Suprapubic skin (tissue), 3 donors: ENCODE measurements at regions not wholly inside any gene's neighbourhood (a gene's known extent, or its start where the extent isn't known, plus 50 kb on each side); places are given as distances from the start of the nearest gene placed in this dataset.

Source experiments
- EP300 ChIP-seq: sonication (generic); formaldehyde crosslinking; IDR thresholded peaks from one replicate; pipeline ENCODE4 v1.6.1; 2017; ENCODE audit warnings: antibody characterized with exemption
- TF ChIP-seq, protein P1 (sequence below), 2 donors: fragments of 200-600 bp in 1 of 2; fragments of 450-650 bp in 1 of 2; sonication (generic) in 1 of 2; IDR thresholded peaks; one replicate each; pipeline ENCODE4 v1.5.1; 2016 to 2019; ENCODE audit warnings: antibody characterized with exemption in 2 of 2, mild to moderate bottlenecking in 1 of 2, moderate library complexity in 1 of 2

GRCh38 chr16:17541324-17541723 lies 70.6 kb upstream of the XYLT1 start:
- TF ChIP-seq, protein P1, sequence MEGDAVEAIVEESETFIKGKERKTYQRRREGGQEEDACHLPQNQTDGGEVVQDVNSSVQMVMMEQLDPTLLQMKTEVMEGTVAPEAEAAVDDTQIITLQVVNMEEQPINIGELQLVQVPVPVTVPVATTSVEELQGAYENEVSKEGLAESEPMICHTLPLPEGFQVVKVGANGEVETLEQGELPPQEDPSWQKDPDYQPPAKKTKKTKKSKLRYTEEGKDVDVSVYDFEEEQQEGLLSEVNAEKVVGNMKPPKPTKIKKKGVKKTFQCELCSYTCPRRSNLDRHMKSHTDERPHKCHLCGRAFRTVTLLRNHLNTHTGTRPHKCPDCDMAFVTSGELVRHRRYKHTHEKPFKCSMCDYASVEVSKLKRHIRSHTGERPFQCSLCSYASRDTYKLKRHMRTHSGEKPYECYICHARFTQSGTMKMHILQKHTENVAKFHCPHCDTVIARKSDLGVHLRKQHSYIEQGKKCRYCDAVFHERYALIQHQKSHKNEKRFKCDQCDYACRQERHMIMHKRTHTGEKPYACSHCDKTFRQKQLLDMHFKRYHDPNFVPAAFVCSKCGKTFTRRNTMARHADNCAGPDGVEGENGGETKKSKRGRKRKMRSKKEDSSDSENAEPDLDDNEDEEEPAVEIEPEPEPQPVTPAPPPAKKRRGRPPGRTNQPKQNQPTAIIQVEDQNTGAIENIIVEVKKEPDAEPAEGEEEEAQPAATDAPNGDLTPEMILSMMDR (IDR thresholded peaks at IDR 0.05): no peak
- no peak for TF ChIP-seq EP300
